WI38 (cell line): ENCODE measurements at regions not wholly inside any gene's neighbourhood (a gene's known extent, or its start where the extent isn't known, plus 50 kb on each side); places are given as distances from the start of the nearest gene placed in this dataset.

Experiments used
- H3K4me3 ChIP-seq: 2 replicates; pipeline ENCODE4 v1.5.1; 2011; ENCODE audit warnings: low read depth, mild to moderate bottlenecking, control low read depth, low read length
- CTCF ChIP-seq: IDR thresholded peaks from 2 replicates; pipeline ENCODE4 v1.5.1; 2012; ENCODE audit warnings: low read depth, mild to moderate bottlenecking, control low read depth, low read length

- no peak for TF ChIP-seq CTCF
Observed at GRCh38 chr2:125543968-125544514, 1111.9 kb upstream of the GYPC start.

GRCh38 chr2:125553768-125554167, 1102.2 kb upstream of the GYPC start:
- no peak overlapping the region for H3K4me3 ChIP-seq
- TF ChIP-seq CTCF, result no peak

More at GRCh38 chr2:125543968-125544514, 1111.9 kb upstream of the GYPC start:
- H3K4me3 ChIP-seq, result no peak overlapping the region

- no peak overlapping the region for H3K4me3 ChIP-seq
- TF ChIP-seq CTCF, result no peak
Observed at GRCh38 chr2:125554956-125555355, 1101.0 kb upstream of the GYPC start.

- no peak for TF ChIP-seq CTCF
- H3K4me3 ChIP-seq, result no peak overlapping the region
Observed at GRCh38 chr2:125559186-125559585, 1096.8 kb upstream of the GYPC start.

GRCh38 chr2:125560855-125561254, 1095.1 kb upstream of the GYPC start:
- TF ChIP-seq CTCF, result no peak

GRCh38 chr2:125561302-125561701, 1094.7 kb upstream of the GYPC start:
- no peak for TF ChIP-seq CTCF
- H3K4me3 ChIP-seq, result no peak overlapping the region

More at GRCh38 chr2:125560855-125561254, 1095.1 kb upstream of the GYPC start:
- H3K4me3 ChIP-seq, result no peak overlapping the region

- H3K4me3 ChIP-seq, result no peak overlapping the region
- TF ChIP-seq CTCF, result no peak
Observed at GRCh38 chr2:125562924-125563323, 1093.0 kb upstream of the GYPC start.
